Endothelial cell of umbilical vein (primary cell): ENCODE measurements at regions not wholly inside any gene's neighbourhood (a gene's known extent, or its start where the extent isn't known, plus 50 kb on each side); places are given as distances from the start of the nearest gene placed in this dataset.

Experiments used
- EZH2 ChIP-seq: IDR thresholded peaks from 2 replicates; pipeline ENCODE4 v1.6.1; 2012; ENCODE audit warnings: borderline replicate concordance, low read depth, mild to moderate bottlenecking, moderate library complexity, low read length, inconsistent platforms; ENCODE audit not compliant: severe bottlenecking
- FOS ChIP-seq: IDR thresholded peaks from 2 replicates; pipeline ENCODE4 v1.6.1; 2011; ENCODE audit warnings: mild to moderate bottlenecking, low read length, moderate library complexity, borderline replicate concordance; ENCODE audit not compliant: insufficient read depth
- GATA2 ChIP-seq: IDR thresholded peaks from 2 replicates; pipeline ENCODE4 v1.7.0; 2011; ENCODE audit warnings: low read depth, mild to moderate bottlenecking, moderate library complexity, mixed read lengths, low read length; ENCODE audit not compliant: insufficient read length, insufficient read depth
- JUN ChIP-seq: IDR thresholded peaks from 2 replicates; pipeline ENCODE4 v1.6.1; 2011; ENCODE audit warnings: borderline replicate concordance, low read depth; ENCODE audit not compliant: insufficient read length, insufficient read depth
- MYC ChIP-seq: IDR thresholded peaks from one replicate; pipeline ENCODE4 v1.6.1; 2011; ENCODE audit warnings: mild to moderate bottlenecking, low read depth, low read length
- POLR2A ChIP-seq: IDR thresholded peaks from 2 replicates; pipeline ENCODE4 v1.6.1; 2012; ENCODE audit warnings: low read depth, mild to moderate bottlenecking, control low read depth, low read length
- POLR2AphosphoS5 ChIP-seq: IDR thresholded peaks from 2 replicates; pipeline ENCODE4 v1.6.1; 2012; ENCODE audit warnings: low read depth, mild to moderate bottlenecking, control low read depth, low read length, moderate library complexity; ENCODE audit not compliant: insufficient read depth
- TF ChIP-seq, protein P1 (sequence below), 2 donors: IDR thresholded peaks; 1 replicate in 1 of 2; 2 replicates in 1 of 2; pipeline ENCODE4 v1.5.1; 2011; ENCODE audit warnings: low read length in 2 of 2, mild to moderate bottlenecking in 2 of 2, moderate library complexity in 2 of 2, control low read depth in 1 of 2, inconsistent platforms in 1 of 2, low read depth in 1 of 2; ENCODE audit not compliant: insufficient read depth in 1 of 2; ENCODE audit errors: extremely low read depth in 1 of 2
- TF ChIP-seq, protein P2 (sequence below): IDR thresholded peaks from 2 replicates; pipeline ENCODE4 v1.6.1; 2011; ENCODE audit not compliant: insufficient read depth, insufficient read length

DNA sequence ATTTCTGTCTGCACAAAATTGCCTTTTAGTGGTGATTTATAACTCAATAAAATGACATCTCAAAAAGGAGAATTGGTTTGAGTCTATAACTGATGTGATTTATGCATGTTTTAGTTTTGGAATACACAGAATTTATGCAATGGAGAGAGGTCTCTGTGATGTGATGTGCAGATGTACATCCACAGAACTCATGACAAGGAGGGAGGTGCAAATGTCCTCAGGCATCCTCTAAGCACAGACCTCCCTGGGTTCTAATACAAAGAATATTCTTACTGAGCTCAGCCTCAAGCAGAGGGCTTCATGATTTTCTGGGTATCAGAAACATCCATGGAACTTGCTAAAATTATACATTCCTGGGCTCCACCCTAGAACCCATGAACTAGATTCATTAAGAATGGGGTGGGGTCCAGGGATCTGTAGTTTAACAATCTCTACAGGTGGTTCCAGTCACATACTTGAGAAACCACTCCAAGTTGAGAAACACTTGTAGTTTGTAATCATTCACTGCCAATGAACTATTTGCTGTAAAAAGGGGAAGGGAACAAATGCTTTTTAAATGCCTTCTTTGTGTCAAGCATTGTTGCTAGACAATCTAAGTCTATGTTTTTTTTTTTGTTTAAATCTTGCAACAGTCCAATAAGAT, 60.2 kb upstream of the NEDD9 start:
- TF ChIP-seq POLR2A: no peak
- TF ChIP-seq, protein P1, sequence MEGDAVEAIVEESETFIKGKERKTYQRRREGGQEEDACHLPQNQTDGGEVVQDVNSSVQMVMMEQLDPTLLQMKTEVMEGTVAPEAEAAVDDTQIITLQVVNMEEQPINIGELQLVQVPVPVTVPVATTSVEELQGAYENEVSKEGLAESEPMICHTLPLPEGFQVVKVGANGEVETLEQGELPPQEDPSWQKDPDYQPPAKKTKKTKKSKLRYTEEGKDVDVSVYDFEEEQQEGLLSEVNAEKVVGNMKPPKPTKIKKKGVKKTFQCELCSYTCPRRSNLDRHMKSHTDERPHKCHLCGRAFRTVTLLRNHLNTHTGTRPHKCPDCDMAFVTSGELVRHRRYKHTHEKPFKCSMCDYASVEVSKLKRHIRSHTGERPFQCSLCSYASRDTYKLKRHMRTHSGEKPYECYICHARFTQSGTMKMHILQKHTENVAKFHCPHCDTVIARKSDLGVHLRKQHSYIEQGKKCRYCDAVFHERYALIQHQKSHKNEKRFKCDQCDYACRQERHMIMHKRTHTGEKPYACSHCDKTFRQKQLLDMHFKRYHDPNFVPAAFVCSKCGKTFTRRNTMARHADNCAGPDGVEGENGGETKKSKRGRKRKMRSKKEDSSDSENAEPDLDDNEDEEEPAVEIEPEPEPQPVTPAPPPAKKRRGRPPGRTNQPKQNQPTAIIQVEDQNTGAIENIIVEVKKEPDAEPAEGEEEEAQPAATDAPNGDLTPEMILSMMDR (IDR thresholded peaks at IDR 0.05; ENCODE audit: extremely low read depth in 1 of 2, insufficient read depth in 1 of 2, low read depth in 1 of 2, low read length in 2 of 2): no peak
- TF ChIP-seq GATA2: no peak
- TF ChIP-seq POLR2AphosphoS5: no peak
- TF ChIP-seq, protein P2, sequence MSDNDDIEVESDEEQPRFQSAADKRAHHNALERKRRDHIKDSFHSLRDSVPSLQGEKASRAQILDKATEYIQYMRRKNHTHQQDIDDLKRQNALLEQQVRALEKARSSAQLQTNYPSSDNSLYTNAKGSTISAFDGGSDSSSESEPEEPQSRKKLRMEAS: no peak
- no peak for TF ChIP-seq FOS
- TF ChIP-seq EZH2: no peak
- no peak for TF ChIP-seq MYC
- no peak for TF ChIP-seq JUN
